HepG2 (cell line): ENCODE measurements at regions not wholly inside any gene's neighbourhood (a gene's known extent, or its start where the extent isn't known, plus 50 kb on each side); places are given as distances from the start of the nearest gene placed in this dataset.

ENCODE experiments used
- ATF5 ChIP-seq: sonication (generic); formaldehyde crosslinking; IDR thresholded peaks from 2 replicates; pipeline ENCODE4 v1.4.0; 2020; ENCODE audit warnings: mild to moderate bottlenecking, low read depth, missing genetic modification reagents
- CREB1 ChIP-seq, 2 experiments: fragments of 450-650 bp in 1 of 2; IDR thresholded peaks; 2 replicates each; pipeline ENCODE4 v1.6.1; 2016 to 2017; ENCODE audit warnings: control low read depth in 1 of 2, mild to moderate bottlenecking in 1 of 2, missing compliant biosample characterization in 1 of 2, missing genetic modification characterization in 1 of 2
- CTCF ChIP-seq: sonication (generic); formaldehyde crosslinking; IDR thresholded peaks from 2 replicates; pipeline ENCODE4 v1.5.0; 2020; ENCODE audit warnings: mild to moderate bottlenecking, missing genetic modification reagents, moderate library complexity
- HOMEZ ChIP-seq: IDR thresholded peaks from 2 replicates; pipeline ENCODE4 v1.6.1; 2016; ENCODE audit warnings: low read depth
- MYNN ChIP-seq: sonication (generic); formaldehyde crosslinking; IDR thresholded peaks from 2 replicates; pipeline ENCODE4 v1.4.0; 2020; ENCODE audit warnings: mild to moderate bottlenecking, low read depth, missing genetic modification reagents
- SNAPC5 ChIP-seq: sonication (generic); formaldehyde crosslinking; IDR thresholded peaks from 2 replicates; pipeline ENCODE4 v1.8.1; 2023; ENCODE audit warnings: mild to moderate bottlenecking, missing genetic modification reagents, borderline replicate concordance
- TARDBP ChIP-seq: sonication (generic); formaldehyde crosslinking; IDR thresholded peaks from 2 replicates; pipeline ENCODE4 v1.8.0; 2022; ENCODE audit warnings: mild to moderate bottlenecking, missing genetic modification reagents
- ZNF232 ChIP-seq: sonication (generic); formaldehyde crosslinking; IDR thresholded peaks from 2 replicates; pipeline ENCODE4 v1.4.0; 2020; ENCODE audit warnings: missing genetic modification reagents, borderline replicate concordance
- TF ChIP-seq, protein P1 (sequence below): sonication (generic); formaldehyde crosslinking; IDR thresholded peaks from 2 replicates; pipeline ENCODE4 v1.4.0; 2020; ENCODE audit warnings: mild to moderate bottlenecking, missing genetic modification reagents
- TF ChIP-seq, protein P2 (sequence below): sonication (generic); formaldehyde crosslinking; IDR thresholded peaks from 2 replicates; pipeline ENCODE4 v1.4.0; 2020; ENCODE audit warnings: mild to moderate bottlenecking, missing genetic modification reagents
- TF ChIP-seq, protein P3 (sequence below): sonication (generic); formaldehyde crosslinking; IDR thresholded peaks from 2 replicates; pipeline ENCODE4 v1.4.0; 2020; ENCODE audit warnings: missing genetic modification reagents

DNA sequence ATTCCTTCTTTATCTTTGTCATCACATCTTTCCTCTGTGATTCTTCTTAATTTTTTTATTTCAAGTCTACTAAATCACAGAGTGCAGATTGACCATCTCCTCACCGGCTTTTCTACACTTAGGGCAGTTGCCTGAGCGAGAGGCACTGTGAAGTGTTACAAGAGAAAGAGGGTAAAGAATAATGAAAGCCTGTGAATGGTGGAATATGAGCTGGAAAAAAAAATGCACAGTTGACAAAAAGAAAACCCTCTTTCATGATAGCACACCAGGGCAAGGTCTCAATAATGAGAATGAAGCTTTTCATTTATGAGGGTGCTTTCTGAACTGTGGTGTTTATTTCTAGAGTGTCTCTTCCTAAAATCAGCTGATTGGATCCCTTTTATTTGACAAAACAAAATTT is 106.2 kb upstream of the PDE3A start:
- TF ChIP-seq HOMEZ (CRISPR knock-in tag) = no peak
- TF ChIP-seq TARDBP = no peak
- no peak for TF ChIP-seq CTCF (CRISPR knock-in tag)
- TF ChIP-seq, protein P1, sequence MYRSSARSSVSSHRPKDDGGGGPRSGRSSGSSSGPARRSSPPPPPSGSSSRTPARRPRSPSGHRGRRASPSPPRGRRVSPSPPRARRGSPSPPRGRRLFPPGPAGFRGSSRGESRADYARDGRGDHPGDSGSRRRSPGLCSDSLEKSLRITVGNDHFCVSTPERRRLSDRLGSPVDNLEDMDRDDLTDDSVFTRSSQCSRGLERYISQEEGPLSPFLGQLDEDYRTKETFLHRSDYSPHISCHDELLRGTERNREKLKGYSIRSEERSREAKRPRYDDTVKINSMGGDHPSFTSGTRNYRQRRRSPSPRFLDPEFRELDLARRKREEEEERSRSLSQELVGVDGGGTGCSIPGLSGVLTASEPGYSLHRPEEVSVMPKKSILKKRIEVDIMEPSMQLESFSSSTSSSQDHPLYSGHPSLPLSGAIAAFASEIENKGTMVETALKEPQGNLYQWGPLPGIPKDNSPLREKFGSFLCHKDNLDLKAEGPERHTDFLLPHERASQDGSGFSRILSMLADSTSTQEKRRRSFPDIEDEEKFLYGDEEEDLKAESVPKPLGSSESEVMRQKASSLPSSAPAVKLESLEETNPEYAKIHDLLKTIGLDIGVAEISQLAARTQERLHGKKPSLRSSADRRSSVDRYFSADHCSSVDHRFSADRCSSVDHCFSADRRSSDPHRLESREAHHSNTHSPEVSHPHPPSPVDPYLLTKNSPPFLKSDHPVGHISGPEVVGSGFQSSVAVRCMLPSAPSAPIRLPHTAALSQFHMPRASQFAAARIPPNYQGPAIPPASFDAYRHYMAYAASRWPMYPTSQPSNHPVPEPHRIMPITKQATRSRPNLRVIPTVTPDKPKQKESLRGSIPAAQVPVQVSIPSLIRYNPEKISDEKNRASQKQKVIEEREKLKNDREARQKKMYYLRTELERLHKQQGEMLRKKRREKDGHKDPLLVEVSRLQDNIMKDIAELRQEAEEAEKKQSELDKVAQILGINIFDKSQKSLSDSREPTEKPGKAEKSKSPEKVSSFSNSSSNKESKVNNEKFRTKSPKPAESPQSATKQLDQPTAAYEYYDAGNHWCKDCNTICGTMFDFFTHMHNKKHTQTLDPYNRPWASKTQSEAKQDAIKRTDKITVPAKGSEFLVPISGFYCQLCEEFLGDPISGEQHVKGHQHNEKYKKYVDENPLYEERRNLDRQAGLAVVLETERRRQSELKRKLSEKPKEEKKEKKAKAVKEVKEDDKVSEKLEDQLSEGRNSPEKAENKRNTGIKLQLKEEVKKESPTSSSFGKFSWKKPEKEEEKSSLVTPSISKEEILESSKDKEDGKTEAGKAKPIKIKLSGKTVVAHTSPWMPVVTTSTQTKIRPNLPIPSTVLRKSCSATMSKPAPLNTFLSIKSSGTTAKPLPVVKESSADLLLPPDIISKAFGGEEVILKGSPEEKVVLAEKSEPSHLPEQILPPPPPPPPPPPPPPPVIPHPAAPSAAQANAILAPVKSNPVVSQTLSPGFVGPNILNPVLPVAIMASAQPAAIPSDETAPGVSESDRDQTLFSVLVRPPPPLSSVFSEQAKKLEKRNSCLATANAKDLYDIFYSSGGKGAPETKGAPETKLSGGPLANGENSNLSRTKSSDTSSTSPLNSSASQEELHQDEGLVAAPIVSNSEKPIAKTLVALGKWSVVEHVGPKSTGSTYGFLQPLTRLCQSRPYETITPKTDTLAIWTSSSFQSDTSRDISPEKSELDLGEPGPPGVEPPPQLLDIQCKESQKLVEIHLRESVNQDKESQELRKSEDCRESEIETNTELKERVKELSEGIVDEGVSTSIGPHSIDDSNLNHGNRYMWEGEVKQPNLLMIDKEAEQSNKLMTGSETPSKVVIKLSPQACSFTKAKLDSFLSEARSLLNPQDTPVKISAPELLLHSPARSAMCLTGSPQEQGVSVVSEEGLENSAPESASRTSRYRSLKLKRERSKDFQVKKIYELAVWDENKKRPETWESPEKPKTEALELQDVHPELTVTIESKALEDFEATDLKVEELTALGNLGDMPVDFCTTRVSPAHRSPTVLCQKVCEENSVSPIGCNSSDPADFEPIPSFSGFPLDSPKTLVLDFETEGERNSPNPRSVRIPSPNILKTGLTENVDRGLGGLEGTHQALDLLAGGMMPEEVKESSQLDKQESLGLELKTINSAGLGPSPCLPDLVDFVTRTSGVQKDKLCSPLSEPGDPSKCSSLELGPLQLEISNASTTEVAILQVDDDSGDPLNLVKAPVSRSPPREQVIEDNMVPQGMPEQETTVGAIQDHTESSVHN = no peak
- TF ChIP-seq CREB1 (IDR thresholded peaks at IDR 0.05) = no peak
- no peak for TF ChIP-seq CREB1 (CRISPR knock-in tag; IDR thresholded peaks at IDR 0.05)
- TF ChIP-seq SNAPC5 = no peak
- no peak for TF ChIP-seq ZNF232 (CRISPR knock-in tag)
- TF ChIP-seq, protein P2, sequence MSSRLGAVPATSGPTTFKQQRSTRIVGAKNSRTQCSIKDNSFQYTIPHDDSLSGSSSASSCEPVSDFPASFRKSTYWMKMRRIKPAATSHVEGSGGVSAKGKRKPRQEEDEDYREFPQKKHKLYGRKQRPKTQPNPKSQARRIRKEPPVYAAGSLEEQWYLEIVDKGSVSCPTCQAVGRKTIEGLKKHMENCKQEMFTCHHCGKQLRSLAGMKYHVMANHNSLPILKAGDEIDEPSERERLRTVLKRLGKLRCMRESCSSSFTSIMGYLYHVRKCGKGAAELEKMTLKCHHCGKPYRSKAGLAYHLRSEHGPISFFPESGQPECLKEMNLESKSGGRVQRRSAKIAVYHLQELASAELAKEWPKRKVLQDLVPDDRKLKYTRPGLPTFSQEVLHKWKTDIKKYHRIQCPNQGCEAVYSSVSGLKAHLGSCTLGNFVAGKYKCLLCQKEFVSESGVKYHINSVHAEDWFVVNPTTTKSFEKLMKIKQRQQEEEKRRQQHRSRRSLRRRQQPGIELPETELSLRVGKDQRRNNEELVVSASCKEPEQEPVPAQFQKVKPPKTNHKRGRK (CRISPR knock-in tag) = no peak
- no peak for TF ChIP-seq ATF5 (CRISPR knock-in tag)
- TF ChIP-seq, protein P3, sequence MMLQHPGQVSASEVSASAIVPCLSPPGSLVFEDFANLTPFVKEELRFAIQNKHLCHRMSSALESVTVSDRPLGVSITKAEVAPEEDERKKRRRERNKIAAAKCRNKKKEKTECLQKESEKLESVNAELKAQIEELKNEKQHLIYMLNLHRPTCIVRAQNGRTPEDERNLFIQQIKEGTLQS (CRISPR knock-in tag) = no peak
- no peak for TF ChIP-seq MYNN (CRISPR knock-in tag)
